ENCODE measurements at regions not wholly inside any gene's neighbourhood (a gene's known extent, or its start where the extent isn't known, plus 50 kb on each side); places are given as distances from the start of the nearest gene placed in this dataset.

DNA sequence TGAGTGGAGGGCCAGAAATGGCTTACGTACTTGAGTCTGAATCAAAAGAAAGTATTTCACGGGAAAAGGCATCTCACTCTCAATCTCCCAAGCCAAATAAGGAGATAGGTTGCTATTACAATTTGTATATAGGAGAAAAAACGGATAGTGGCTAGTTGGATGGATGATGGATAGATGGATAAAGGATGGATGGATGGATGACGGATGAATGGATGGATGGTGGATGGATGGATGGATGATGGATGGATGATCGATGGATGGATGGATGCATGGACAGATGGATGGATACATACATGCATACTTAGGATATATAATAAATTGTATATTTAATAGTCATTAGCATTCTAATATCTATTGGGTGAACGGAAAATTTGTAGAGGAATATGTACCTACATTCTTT, 82.2 kb upstream of the NRP1 start:
- TF ChIP-seq, protein P1, sequence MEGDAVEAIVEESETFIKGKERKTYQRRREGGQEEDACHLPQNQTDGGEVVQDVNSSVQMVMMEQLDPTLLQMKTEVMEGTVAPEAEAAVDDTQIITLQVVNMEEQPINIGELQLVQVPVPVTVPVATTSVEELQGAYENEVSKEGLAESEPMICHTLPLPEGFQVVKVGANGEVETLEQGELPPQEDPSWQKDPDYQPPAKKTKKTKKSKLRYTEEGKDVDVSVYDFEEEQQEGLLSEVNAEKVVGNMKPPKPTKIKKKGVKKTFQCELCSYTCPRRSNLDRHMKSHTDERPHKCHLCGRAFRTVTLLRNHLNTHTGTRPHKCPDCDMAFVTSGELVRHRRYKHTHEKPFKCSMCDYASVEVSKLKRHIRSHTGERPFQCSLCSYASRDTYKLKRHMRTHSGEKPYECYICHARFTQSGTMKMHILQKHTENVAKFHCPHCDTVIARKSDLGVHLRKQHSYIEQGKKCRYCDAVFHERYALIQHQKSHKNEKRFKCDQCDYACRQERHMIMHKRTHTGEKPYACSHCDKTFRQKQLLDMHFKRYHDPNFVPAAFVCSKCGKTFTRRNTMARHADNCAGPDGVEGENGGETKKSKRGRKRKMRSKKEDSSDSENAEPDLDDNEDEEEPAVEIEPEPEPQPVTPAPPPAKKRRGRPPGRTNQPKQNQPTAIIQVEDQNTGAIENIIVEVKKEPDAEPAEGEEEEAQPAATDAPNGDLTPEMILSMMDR (conservative IDR thresholded peaks at IDR 0.05; ENCODE audit: low read depth, low read length): no peak
- Histone ChIP-seq H3K4me1 (ENCODE audit: low read depth, poor library complexity, severe bottlenecking) (peaks cover 12% of the 10 kb centered on the region), H3K4me2 (peak overlapping the region; percentile 17; the same call in 1 of the 2 replicates), H3K79me2 (ENCODE audit: insufficient read depth, low read depth) (no peaks in the 10 kb centered on the region), H3K27ac (no peak overlapping the region), H3K4me3 (IDR thresholded peaks at IDR 0.05; ENCODE audit: insufficient read depth, low read depth, low read length) (no peak overlapping the region), H3K36me3 (ENCODE audit: insufficient read depth) (no peaks in the 10 kb centered on the region), H3K27me3 (ENCODE audit: insufficient read depth, low read depth) (no peaks in the 10 kb centered on the region), H2AFZ (ENCODE audit: low read depth) (no peak overlapping the region), H3K9ac (no peak overlapping the region), H4K20me1 (ENCODE audit: insufficient read depth) (no peaks in the 10 kb centered on the region)

DNA sequence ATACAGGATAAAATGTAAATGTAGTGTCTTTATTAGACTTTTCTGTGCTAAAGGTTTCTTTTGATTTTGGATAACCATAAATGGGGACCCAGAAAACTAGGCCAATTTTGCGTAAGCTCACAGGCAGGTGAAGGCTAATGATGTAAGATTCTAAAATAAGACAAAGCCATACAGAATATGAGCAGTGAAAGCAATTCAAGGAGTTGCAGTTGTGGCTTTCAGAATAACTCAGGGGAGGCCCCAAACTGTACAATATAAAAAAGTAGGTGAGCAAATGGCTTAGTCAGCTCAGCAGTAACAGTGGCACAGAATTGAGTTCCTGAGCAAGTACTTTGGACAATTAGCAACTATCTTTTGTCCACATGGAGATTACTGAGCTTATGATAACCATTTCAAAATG, 81.7 kb upstream of the NRP1 start:
- no peak overlapping the region for H3K9ac ChIP-seq
- no peaks in the 10 kb centered on the region for H3K27me3 ChIP-seq (ENCODE audit: insufficient read depth, low read depth)
- H3K4me2 ChIP-seq: peak overlapping the region; percentile 17; the same call in 1 of the 2 replicates
- H3K4me3 ChIP-seq (IDR thresholded peaks at IDR 0.05; ENCODE audit: insufficient read depth, low read depth, low read length): no peak overlapping the region
- no peaks in the 10 kb centered on the region for H3K79me2 ChIP-seq (ENCODE audit: insufficient read depth, low read depth)
- H3K27ac ChIP-seq: no peak overlapping the region
- no peak overlapping the region for H2AFZ ChIP-seq (ENCODE audit: low read depth)
- TF ChIP-seq, protein P1 (conservative IDR thresholded peaks at IDR 0.05; ENCODE audit: low read depth, low read length): no peak
- peaks cover 12% of the 10 kb centered on the region for H3K4me1 ChIP-seq (ENCODE audit: low read depth, poor library complexity, severe bottlenecking)
- H3K36me3 ChIP-seq (ENCODE audit: insufficient read depth): no peaks in the 10 kb centered on the region
- H4K20me1 ChIP-seq (ENCODE audit: insufficient read depth): no peaks in the 10 kb centered on the region

DNA sequence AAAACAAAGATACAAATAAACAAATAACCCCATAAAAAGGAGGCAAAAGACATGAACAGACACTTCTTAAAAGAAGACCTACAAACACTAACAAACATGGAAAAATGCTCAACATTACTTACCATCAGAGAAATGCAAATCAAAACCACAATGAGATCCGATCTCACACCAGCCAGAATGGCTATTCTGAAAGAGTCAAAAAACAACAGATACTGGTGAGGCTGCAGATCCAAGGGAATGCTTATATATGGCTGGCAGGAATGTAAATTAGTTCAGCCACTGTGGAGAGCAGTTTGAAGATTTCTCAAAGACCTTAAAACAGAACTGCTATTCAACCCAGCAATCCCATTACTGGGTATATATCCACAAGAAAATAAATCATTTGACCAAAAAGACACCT, 80.4 kb upstream of the NRP1 start:
- H2AFZ ChIP-seq (ENCODE audit: low read depth): no peak overlapping the region
- H3K4me3 ChIP-seq (IDR thresholded peaks at IDR 0.05; ENCODE audit: insufficient read depth, low read depth, low read length): no peak overlapping the region
- H3K79me2 ChIP-seq (ENCODE audit: insufficient read depth, low read depth): no peaks in the 10 kb centered on the region
- no peak overlapping the region for H3K9ac ChIP-seq
- no peak overlapping the region for H3K4me2 ChIP-seq
- H3K27ac ChIP-seq: no peak overlapping the region
- H4K20me1 ChIP-seq (ENCODE audit: insufficient read depth): no peaks in the 10 kb centered on the region
- H3K36me3 ChIP-seq (ENCODE audit: insufficient read depth): no peaks in the 10 kb centered on the region
- no peaks in the 10 kb centered on the region for H3K27me3 ChIP-seq (ENCODE audit: insufficient read depth, low read depth)
- peaks cover 12% of the 10 kb centered on the region for H3K4me1 ChIP-seq (ENCODE audit: low read depth, poor library complexity, severe bottlenecking)
- TF ChIP-seq, protein P1 (conservative IDR thresholded peaks at IDR 0.05; ENCODE audit: low read depth, low read length): no peak

DNA sequence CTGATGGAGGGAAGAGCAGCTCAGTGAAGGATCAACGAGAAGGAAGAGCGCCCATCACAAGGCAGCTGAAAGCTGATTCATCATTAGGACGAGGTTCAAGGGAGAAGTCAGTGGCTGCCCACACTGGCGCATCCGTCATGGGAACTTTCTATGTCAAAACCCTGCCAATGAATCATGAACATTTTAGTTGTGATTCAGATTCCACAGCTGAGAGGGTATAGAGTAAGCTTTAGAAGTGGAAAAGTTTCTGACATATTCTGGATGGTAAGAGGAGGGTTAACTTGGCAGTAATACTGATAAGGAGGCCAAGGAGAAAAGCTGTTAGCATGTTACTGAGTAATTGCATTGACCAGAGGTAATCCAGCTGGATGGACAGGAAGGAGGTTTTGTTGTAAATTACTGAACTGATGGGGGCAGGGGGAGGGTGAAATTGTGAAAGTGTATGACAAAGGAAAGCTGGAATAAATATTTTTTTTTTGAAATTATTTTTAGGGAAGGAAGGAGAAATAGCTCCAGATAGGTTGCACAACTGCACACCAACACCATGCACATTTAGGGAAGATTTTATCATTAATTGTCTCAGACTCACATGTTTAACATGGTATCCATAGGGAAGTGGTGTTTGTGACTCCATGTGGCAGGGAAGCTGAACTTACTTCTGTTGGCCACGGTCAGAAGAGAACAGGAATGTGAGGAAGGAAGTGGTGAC, 78.3 kb upstream of the NRP1 start:
- no peak overlapping the region for H3K27ac ChIP-seq
- no peak overlapping the region for H3K4me3 ChIP-seq (IDR thresholded peaks at IDR 0.05; ENCODE audit: insufficient read depth, low read depth, low read length)
- H4K20me1 ChIP-seq (ENCODE audit: insufficient read depth): no peaks in the 10 kb centered on the region

More for the DNA sequence above, 78.3 kb upstream of the NRP1 start:
- Histone ChIP-seq H3K36me3 (ENCODE audit: insufficient read depth) (no peaks in the 10 kb centered on the region), H3K4me1 (ENCODE audit: low read depth, poor library complexity, severe bottlenecking) (peaks cover 12% of the 10 kb centered on the region), H3K4me2 (no peak overlapping the region), H2AFZ (ENCODE audit: low read depth) (no peak overlapping the region), H3K27me3 (ENCODE audit: insufficient read depth, low read depth) (no peaks in the 10 kb centered on the region), H3K79me2 (ENCODE audit: insufficient read depth, low read depth) (no peaks in the 10 kb centered on the region), H3K9ac (no peak overlapping the region)
- TF ChIP-seq, protein P1 (conservative IDR thresholded peaks at IDR 0.05; ENCODE audit: low read depth, low read length): no peak

Data from KMS-11 (cell line).